OCI-LY7 (cell line): ENCODE measurements at regions not wholly inside any gene's neighbourhood (a gene's known extent, or its start where the extent isn't known, plus 50 kb on each side); places are given as distances from the start of the nearest gene placed in this dataset.

Experiments used
- BruUV-seq: library from RNA; stranded (reverse); fragments of 400-500 nt; replicated peaks from 2 replicates; lab custom pipeline; 2021; lab: Mats Ljungman, UMichigan
- CTCF ChIA-PET: fragments of 300-600 bp; sonication (Branson Sonifier 250); formaldehyde crosslinking; loops from one replicate; lab custom pipeline; 2022; ENCODE audit warnings: antibody characterized with exemption; ENCODE audit not compliant: unreplicated experiment; lab: Charles Lee
- POLR2A ChIA-PET: fragments of 300-600 bp; sonication (Branson Sonifier 250); formaldehyde crosslinking; loops from one replicate; lab custom pipeline; 2022; ENCODE audit warnings: antibody characterized with exemption; lab: Charles Lee
- DNase-seq: peaks from one replicate; pipeline ENCODE4 v3.0.0-alpha.2; 2015; ENCODE audit warnings: low spot score
- H2AFZ ChIP-seq: fragments of 200-600 bp; sonication (generic), shearing (Covaris generic); 2 replicates; pipeline ENCODE4 v1.6.1; 2014; ENCODE audit warnings: mild to moderate bottlenecking, antibody characterized with exemption, low read length, moderate library complexity
- H3K27ac ChIP-seq: fragments of 200-600 bp; sonication (generic); 2 replicates; pipeline ENCODE4 v1.5.1; 2014; ENCODE audit warnings: mixed run types, low read depth, mild to moderate bottlenecking, moderate library complexity, low read length, inconsistent platforms; ENCODE audit not compliant: poor library complexity, severe bottlenecking
- H3K36me3 ChIP-seq: fragments of 200-600 bp; sonication (generic); 2 replicates; pipeline ENCODE4 v1.6.1; 2014; ENCODE audit warnings: mild to moderate bottlenecking, antibody characterized with exemption, low read length, moderate library complexity, mixed read lengths; ENCODE audit not compliant: insufficient read depth
- H3K4me1 ChIP-seq: fragments of 200-600 bp; sonication (generic); 2 replicates; pipeline ENCODE4 v1.5.1; 2014; ENCODE audit warnings: mild to moderate bottlenecking, low read length; ENCODE audit not compliant: insufficient read depth, poor library complexity, severe bottlenecking
- H3K4me2 ChIP-seq: fragments of 200-600 bp; sonication (generic); 2 replicates; pipeline ENCODE4 v1.6.1; 2014; ENCODE audit warnings: mild to moderate bottlenecking, low read length
- H3K4me3 ChIP-seq: fragments of 200-600 bp; sonication (generic); 2 replicates; pipeline ENCODE4 v1.5.1; 2014; ENCODE audit warnings: mild to moderate bottlenecking, low read depth, low read length; ENCODE audit not compliant: poor library complexity, severe bottlenecking
- H3K79me2 ChIP-seq: fragments of 200-600 bp; sonication (generic); 2 replicates; pipeline ENCODE4 v1.6.1; 2016; ENCODE audit warnings: low read depth, mild to moderate bottlenecking, low read length, moderate library complexity, mixed read lengths; ENCODE audit not compliant: insufficient read depth
- H3K9me2 ChIP-seq: fragments of 200-600 bp; sonication (generic); 2 replicates; pipeline ENCODE4 v1.6.1; 2016; ENCODE audit warnings: mild to moderate bottlenecking, low read length, mixed read lengths; ENCODE audit not compliant: insufficient read depth
- H3K9me3 ChIP-seq: fragments of 200-600 bp; sonication (generic); 2 replicates; pipeline ENCODE4 v1.6.1; 2014; ENCODE audit warnings: mild to moderate bottlenecking, mixed run types, low read length, mixed read lengths
- H4K20me1 ChIP-seq: fragments of 200-600 bp; sonication (generic); 2 replicates; pipeline ENCODE4 v1.6.1; 2014; ENCODE audit warnings: mild to moderate bottlenecking, antibody characterized with exemption, low read length, moderate library complexity, mixed read lengths; ENCODE audit not compliant: insufficient read depth
- EZH2phosphoT487 ChIP-seq: fragments of 200-600 bp; sonication (generic); IDR thresholded peaks from 2 replicates; pipeline ENCODE4 v1.6.1; 2018; ENCODE audit warnings: low read depth, borderline replicate concordance, mild to moderate bottlenecking, mixed run types, antibody characterized with exemption, low read length, moderate library complexity, mixed read lengths
- intact Hi-C: fragments of 100-400 bp; cut with micrococcal nuclease; formaldehyde crosslinking; loops from one replicate; pipeline ENCODE4 v1.10.0; 2022; ENCODE audit not compliant: unreplicated experiment
- TF ChIP-seq, protein P1 (sequence below): fragments of 200-600 bp; sonication (generic); conservative IDR thresholded peaks from 2 replicates; pipeline ENCODE4 v1.5.1; 2014; ENCODE audit warnings: mild to moderate bottlenecking, antibody characterized with exemption, low read length, moderate library complexity, mixed read lengths

DNA sequence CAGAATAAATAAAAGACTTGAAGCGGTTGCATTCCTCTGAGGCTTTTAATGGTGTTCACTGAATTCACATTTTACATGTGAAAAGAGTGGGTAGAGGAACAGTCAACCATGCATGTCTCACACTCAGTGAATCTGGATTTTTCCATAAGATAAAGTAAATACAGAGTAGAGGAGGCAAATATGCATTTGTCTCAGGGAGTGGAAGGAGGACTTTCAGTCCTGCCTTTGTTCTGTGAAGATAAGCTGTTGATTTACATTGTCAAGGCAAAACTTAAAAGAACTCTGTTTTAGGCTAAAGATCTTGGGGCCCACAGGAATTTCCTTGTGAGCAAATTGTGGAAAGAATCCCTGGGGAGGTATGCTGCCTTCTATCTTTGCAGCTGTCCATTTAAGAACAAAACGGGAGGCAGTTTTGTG is 825.3 kb upstream of the MBL2 start:
- H2AFZ ChIP-seq, result no peak overlapping the region
- no peak overlapping the region for H3K4me2 ChIP-seq
- intact Hi-C loops, result no loop called here
- no peaks in the 10 kb centered on the region for H3K9me2 ChIP-seq
- no peak overlapping the region for H3K4me3 ChIP-seq
- DNase-seq, result no peak
- no peaks in the 10 kb centered on the region for H3K36me3 ChIP-seq
- no peak for TF ChIP-seq EZH2phosphoT487
- TF ChIP-seq, protein P1, sequence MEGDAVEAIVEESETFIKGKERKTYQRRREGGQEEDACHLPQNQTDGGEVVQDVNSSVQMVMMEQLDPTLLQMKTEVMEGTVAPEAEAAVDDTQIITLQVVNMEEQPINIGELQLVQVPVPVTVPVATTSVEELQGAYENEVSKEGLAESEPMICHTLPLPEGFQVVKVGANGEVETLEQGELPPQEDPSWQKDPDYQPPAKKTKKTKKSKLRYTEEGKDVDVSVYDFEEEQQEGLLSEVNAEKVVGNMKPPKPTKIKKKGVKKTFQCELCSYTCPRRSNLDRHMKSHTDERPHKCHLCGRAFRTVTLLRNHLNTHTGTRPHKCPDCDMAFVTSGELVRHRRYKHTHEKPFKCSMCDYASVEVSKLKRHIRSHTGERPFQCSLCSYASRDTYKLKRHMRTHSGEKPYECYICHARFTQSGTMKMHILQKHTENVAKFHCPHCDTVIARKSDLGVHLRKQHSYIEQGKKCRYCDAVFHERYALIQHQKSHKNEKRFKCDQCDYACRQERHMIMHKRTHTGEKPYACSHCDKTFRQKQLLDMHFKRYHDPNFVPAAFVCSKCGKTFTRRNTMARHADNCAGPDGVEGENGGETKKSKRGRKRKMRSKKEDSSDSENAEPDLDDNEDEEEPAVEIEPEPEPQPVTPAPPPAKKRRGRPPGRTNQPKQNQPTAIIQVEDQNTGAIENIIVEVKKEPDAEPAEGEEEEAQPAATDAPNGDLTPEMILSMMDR, result no peak
- CTCF ChIA-PET, result no interaction called here
- H3K4me1 ChIP-seq, result no peaks in the 10 kb centered on the region
- no peaks in the 10 kb centered on the region for H3K79me2 ChIP-seq
- BruUV-seq, result no TSS peak
- no peaks in the 10 kb centered on the region for H4K20me1 ChIP-seq
- no peak overlapping the region for H3K27ac ChIP-seq
- POLR2A ChIA-PET, result interaction anchor here (0.7 kb wide), 1 partner anchor 148 kb away, joined by 3 read pairs; no protein-coding TSS in a partner anchor
- no peaks in the 10 kb centered on the region for H3K9me3 ChIP-seq

DNA sequence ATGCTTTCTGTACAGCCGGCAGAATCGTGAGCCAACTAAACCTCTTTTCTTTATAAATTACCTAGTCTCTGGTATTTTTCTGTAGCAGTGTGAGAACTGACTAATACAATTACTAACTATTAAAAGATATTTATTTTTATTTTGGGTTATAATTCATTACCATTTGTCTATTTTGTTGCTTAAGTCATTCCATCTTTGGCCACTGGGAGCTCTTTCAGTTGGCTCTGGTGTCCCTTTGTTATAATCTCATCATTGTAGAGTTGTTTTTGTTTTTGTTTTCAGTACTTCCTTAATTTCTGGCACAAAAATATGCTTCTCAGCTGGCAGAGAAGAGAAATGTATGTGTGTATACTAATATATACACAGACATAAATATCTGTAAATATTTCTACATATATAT is 807.9 kb upstream of the MBL2 start:
- H3K36me3 ChIP-seq, result no peaks in the 10 kb centered on the region
- no TSS peak for BruUV-seq
- no peaks in the 10 kb centered on the region for H3K9me3 ChIP-seq
- DNase-seq, result no peak
- intact Hi-C loops, result no loop called here
- H3K79me2 ChIP-seq, result no peaks in the 10 kb centered on the region
- H3K27ac ChIP-seq, result no peak overlapping the region
- H2AFZ ChIP-seq, result no peak overlapping the region
- CTCF ChIA-PET, result interaction anchor here (0.6 kb wide), 1 partner anchor 1621 kb away, joined by 3 read pairs; no protein-coding TSS in a partner anchor
- H4K20me1 ChIP-seq, result no peaks in the 10 kb centered on the region
- no peak overlapping the region for H3K4me3 ChIP-seq
- no peak overlapping the region for H3K4me2 ChIP-seq
- POLR2A ChIA-PET, result interaction anchor here (0.6 to 0.9 kb wide), 3 partner anchors 12 to 45 kb away, joined by 3 to 7 read pairs (median 4); no protein-coding TSS in a partner anchor
- no peaks in the 10 kb centered on the region; the same call in 1 of the 2 replicates for H3K9me2 ChIP-seq
- no peaks in the 10 kb centered on the region for H3K4me1 ChIP-seq
- TF ChIP-seq EZH2phosphoT487, result no peak
- TF ChIP-seq, protein P1, result no peak

DNA sequence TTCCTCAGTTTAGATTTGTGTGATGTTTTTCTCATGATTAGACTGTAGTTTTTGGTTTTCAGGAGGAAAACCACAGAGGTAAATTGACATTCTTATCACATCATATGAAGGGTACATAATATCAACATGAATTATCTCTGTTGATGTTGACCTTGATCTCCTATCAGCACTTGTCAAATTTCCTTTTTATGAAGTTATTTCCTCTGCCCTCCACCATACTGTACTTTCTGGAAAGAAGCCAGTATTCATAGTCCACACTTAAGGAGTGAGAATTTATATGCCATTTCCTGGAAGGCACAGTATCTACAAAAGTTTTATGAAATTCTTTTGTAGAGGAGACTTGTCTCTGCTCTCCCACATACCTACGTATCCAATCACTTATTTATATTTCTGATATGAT is 807.2 kb upstream of the MBL2 start:
- TF ChIP-seq EZH2phosphoT487, result no peak
- TF ChIP-seq, protein P1, result no peak
- DNase-seq, result no peak
- Histone ChIP-seq H3K9me2 (no peaks in the 10 kb centered on the region; the same call in 1 of the 2 replicates), H3K9me3 (no peaks in the 10 kb centered on the region), H3K79me2 (no peaks in the 10 kb centered on the region), H3K4me3 (no peak overlapping the region), H3K36me3 (no peaks in the 10 kb centered on the region), H3K4me2 (no peak overlapping the region), H4K20me1 (no peaks in the 10 kb centered on the region), H3K4me1 (no peaks in the 10 kb centered on the region), H2AFZ (no peak overlapping the region), H3K27ac (no peak overlapping the region)
- BruUV-seq, result no TSS peak
- CTCF ChIA-PET, result no interaction called here
- intact Hi-C loops, result no loop called here
- POLR2A ChIA-PET, result no interaction called here
